B cell (primary cell): ENCODE measurements at regions not wholly inside any gene's neighbourhood (a gene's known extent, or its start where the extent isn't known, plus 50 kb on each side); places are given as distances from the start of the nearest gene placed in this dataset.

Experiments used
- ATAC-seq: fragments of 200-7000 bp; cut with Tn5 transposase; one replicate; pipeline ENCODE4 v1.10.0; 2021; ENCODE audit warnings: low read depth, mild to moderate bottlenecking, moderate number of reproducible peaks, moderate library complexity
- CTCF ChIA-PET: fragments of 350-600 bp; sonication (Branson Sonifier 250); formaldehyde crosslinking; loops from one replicate; lab custom pipeline; 2021; ENCODE audit warnings: antibody characterized with exemption, inconsistent platforms; lab: Charles Lee
- POLR2A ChIA-PET: fragments of 350-600 bp; sonication (Branson Sonifier 250); formaldehyde crosslinking; loops from one replicate; lab custom pipeline; 2021; ENCODE audit warnings: antibody characterized with exemption; lab: Charles Lee
- DNase-seq: peaks from one replicate; pipeline ENCODE4 v3.0.0; 2013
- H2AFZ ChIP-seq: 2 replicates; pipeline ENCODE4 v1.6.1; 2012; ENCODE audit warnings: mild to moderate bottlenecking, low read depth, low read length; ENCODE audit not compliant: insufficient read depth, poor library complexity, severe bottlenecking
- H3K27ac ChIP-seq, 2 donors: 1 replicate in 1 of 2; 2 replicates in 1 of 2; pipeline ENCODE4 v1.5.1; 2012 to 2013; ENCODE audit warnings: low read length in 2 of 2, mild to moderate bottlenecking in 2 of 2, moderate library complexity in 1 of 2
- H3K27me3 ChIP-seq, 4 experiments: fragments of 200-600 bp in 1 of 4; sonication (generic) in 1 of 4; replicated peaks in 1 of 4; 1 replicate in 2 of 4; 2 replicates in 2 of 4; pipeline versions ENCODE4 v1.6.1 to v1.7.0; 2013 to 2016; ENCODE audit warnings: low read length in 3 of 4, mild to moderate bottlenecking in 2 of 4, mixed read lengths in 1 of 4, moderate library complexity in 1 of 4; ENCODE audit not compliant: insufficient read depth in 4 of 4, control insufficient read depth in 3 of 4; ENCODE audit errors: control extremely low read depth in 1 of 4
- H3K36me3 ChIP-seq, 2 experiments: replicated peaks in 1 of 2; 1 replicate in 1 of 2; 2 replicates in 1 of 2; pipeline versions ENCODE4 v1.6.1 to v1.7.1; 2013; ENCODE audit warnings: low read length in 1 of 2; ENCODE audit not compliant: insufficient read depth in 2 of 2, control insufficient read depth in 1 of 2; ENCODE audit errors: control extremely low read depth in 1 of 2, extremely low read depth in 1 of 2
- H3K4me1 ChIP-seq, 2 donors: fragments of 200-600 bp in 1 of 2; sonication (generic) in 1 of 2; 1 replicate in 1 of 2; 2 replicates in 1 of 2; pipeline versions ENCODE4 v1.5.1 to v1.6.1; 2013 to 2017; ENCODE audit warnings: low read length in 2 of 2; ENCODE audit not compliant: control insufficient read depth in 2 of 2, insufficient read depth in 2 of 2
- H3K4me2 ChIP-seq: replicated peaks from 2 replicates; pipeline ENCODE3; 2012; ENCODE audit warnings: mild to moderate bottlenecking, low read depth, low read length; ENCODE audit not compliant: poor library complexity, severe bottlenecking
- H3K4me3 ChIP-seq, 5 experiments: fragments of 200-600 bp in 1 of 5; sonication (generic) in 1 of 5; 1 replicate in 3 of 5; 2 replicates in 2 of 5; pipeline versions ENCODE4 v1.5.1 to v1.7.0; 2011 to 2016; ENCODE audit warnings: low read length in 4 of 5, mild to moderate bottlenecking in 4 of 5, low read depth in 2 of 5, control low read depth in 1 of 5, moderate library complexity in 1 of 5; ENCODE audit not compliant: insufficient read depth in 1 of 5; ENCODE audit errors: control extremely low read depth in 1 of 5, extremely low read depth in 1 of 5
- H3K79me2 ChIP-seq: fragments of 200-600 bp; sonication (generic); one replicate; pipeline ENCODE4 v1.6.0; 2016; ENCODE audit warnings: low read length; ENCODE audit not compliant: control insufficient read depth, insufficient read depth
- H3K9ac ChIP-seq: fragments of 200-600 bp; sonication (generic); 2 replicates; pipeline ENCODE4 v1.6.1; 2017; ENCODE audit warnings: mild to moderate bottlenecking, low read length, moderate library complexity
- H3K9me3 ChIP-seq, 3 donors: one replicate each; pipeline versions ENCODE4 v1.6.1 to v1.7.1; 2013; ENCODE audit warnings: low read length in 2 of 3; ENCODE audit not compliant: control insufficient read depth in 2 of 3, insufficient read depth in 1 of 3; ENCODE audit errors: control extremely low read depth in 1 of 3
- H4K20me1 ChIP-seq: 2 replicates; pipeline ENCODE4 v1.6.0; 2012; ENCODE audit warnings: mild to moderate bottlenecking, low read length; ENCODE audit not compliant: insufficient read depth, control insufficient read depth, poor library complexity, severe bottlenecking
- H3K27ac Mint-ChIP-seq: one replicate; pipeline ENCODE4 v1.8.0; 2021; ENCODE audit warnings: mixed read lengths
- H3K27me3 Mint-ChIP-seq: one replicate; pipeline ENCODE4 v1.8.0; 2021; ENCODE audit warnings: mixed read lengths
- H3K4me1 Mint-ChIP-seq: one replicate; pipeline ENCODE4 v1.8.0; 2021; ENCODE audit warnings: mixed read lengths
- H3K4me3 Mint-ChIP-seq: one replicate; pipeline ENCODE4 v1.8.0; 2021; ENCODE audit warnings: mixed read lengths
- H3K9me3 Mint-ChIP-seq: one replicate; pipeline ENCODE4 v1.8.0; 2022; ENCODE audit warnings: mixed read lengths; ENCODE audit not compliant: insufficient read depth
- CTCF ChIP-seq: fragments of 200-600 bp; IDR thresholded peaks from one replicate; pipeline ENCODE4 v1.8.0; 2022; ENCODE audit warnings: antibody characterized with exemption, mild to moderate bottlenecking
- EZH2 ChIP-seq: IDR thresholded peaks from 2 replicates; pipeline ENCODE4 v1.6.1; 2012; ENCODE audit warnings: borderline replicate concordance, low read depth, mild to moderate bottlenecking, moderate library complexity, low read length; ENCODE audit not compliant: insufficient read depth, poor library complexity, severe bottlenecking
- WGBS: methylation state at CpG from one replicate; pipeline ENCODE4 v1.1.5; 2013; ENCODE audit warnings: missing lambda C conversion rate; ENCODE audit not compliant: insufficient coverage; 5-methylcytosine and 5-hydroxymethylcytosine counted together
- intact Hi-C: fragments of 100-400 bp; cut with micrococcal nuclease; formaldehyde crosslinking; loops from one replicate; pipeline ENCODE4 v1.10.0; 2022

DNA sequence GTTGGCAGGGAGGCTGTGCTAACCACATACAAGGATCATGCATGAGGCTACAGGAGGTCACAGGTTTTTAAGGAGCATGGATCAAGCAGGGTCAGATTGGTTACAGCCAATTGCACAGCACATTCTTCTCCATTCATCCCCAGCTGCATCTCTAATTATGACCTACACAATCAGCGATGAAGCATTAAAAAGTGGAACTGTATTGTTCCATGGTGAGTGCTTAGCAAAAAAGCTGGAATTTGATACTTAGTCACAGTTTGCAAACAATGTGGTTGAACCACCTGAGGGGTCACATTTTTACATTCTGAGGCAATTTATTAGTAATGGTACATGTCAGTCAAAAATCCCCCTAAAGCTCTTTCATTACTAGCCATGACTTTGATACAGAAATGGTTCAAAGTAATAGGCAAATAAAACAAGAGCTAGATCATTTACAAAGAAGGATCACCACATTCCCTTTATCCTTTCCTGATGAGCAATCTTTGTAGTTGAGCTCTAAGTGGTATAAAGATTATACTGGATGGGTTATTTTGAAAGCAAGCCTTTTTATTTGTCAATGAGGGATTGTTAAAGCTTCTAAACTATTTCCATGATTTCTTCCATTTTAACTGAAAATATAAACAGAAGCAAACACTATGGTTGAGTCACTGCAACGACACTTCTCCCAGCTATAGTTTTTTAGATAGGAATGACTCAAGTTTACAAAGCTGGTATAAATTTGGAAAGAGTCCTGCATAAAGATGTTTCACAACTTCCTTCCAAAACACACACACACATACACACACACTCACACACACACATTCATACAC lies 217.8 kb upstream of the SEMA3A start:
- ATAC-seq (no peak), DNase-seq (no peak)
- Mint-ChIP-seq H3K27me3 (no peaks in the 10 kb centered on the region), H3K27ac (no peak overlapping the region), H3K9me3 (peaks cover 3% of the 10 kb centered on the region), H3K4me1 (no peaks in the 10 kb centered on the region), H3K4me3 (no peak overlapping the region)
- no peak overlapping the region for H3K4me2 ChIP-seq
- no CpG with 5 or more reads among the region's 2 CpGs for WGBS
- POLR2A ChIA-PET, result no interaction called here
- intact Hi-C loops, result no loop called here
- H3K9me3 ChIP-seq, result no peaks in the 10 kb centered on the region
- no peaks in the 10 kb centered on the region for H3K36me3 ChIP-seq
- TF ChIP-seq EZH2 (no peak), CTCF (no peak)
- no peak overlapping the region for H3K27ac ChIP-seq
- no peaks in the 10 kb centered on the region for H3K79me2 ChIP-seq
- no peaks in the 10 kb centered on the region for H4K20me1 ChIP-seq
- no peaks in the 10 kb centered on the region for H3K4me1 ChIP-seq
- no peaks in the 10 kb centered on the region for H3K27me3 ChIP-seq
- CTCF ChIA-PET, result no interaction called here
- no peak overlapping the region for H3K9ac ChIP-seq
- H3K4me3 ChIP-seq, result no peak overlapping the region
- H2AFZ ChIP-seq, result no peak overlapping the region

- no peak for DNase-seq
- TF ChIP-seq CTCF, result no peak
- TF ChIP-seq EZH2, result no peak
- Histone ChIP-seq H3K79me2 (no peaks in the 10 kb centered on the region), H3K36me3 (no peaks in the 10 kb centered on the region), H3K4me3 (no peak overlapping the region), H4K20me1 (no peaks in the 10 kb centered on the region), H3K4me1 (no peaks in the 10 kb centered on the region), H2AFZ (no peak overlapping the region), H3K9me3 (peaks cover 0 to 4% (median 3%) of the 10 kb centered on the region in 3 donors), H3K27me3 (no peaks in the 10 kb centered on the region), H3K9ac (no peak overlapping the region), H3K4me2 (no peak overlapping the region), H3K27ac (no peak overlapping the region)
- Mint-ChIP-seq H3K4me3 (no peak overlapping the region), H3K9me3 (peaks cover 7% of the 10 kb centered on the region), H3K27ac (no peak overlapping the region), H3K27me3 (no peaks in the 10 kb centered on the region), H3K4me1 (no peaks in the 10 kb centered on the region)
- no CpG with 5 or more reads among the region's 1 CpG for WGBS
- POLR2A ChIA-PET, result no interaction called here
- intact Hi-C loops, result no loop called here
- CTCF ChIA-PET, result no interaction called here
- ATAC-seq, result no peak
Observed at GRCh38 chr7:84399661-84400060, 205.1 kb upstream of the SEMA3A start.
